Activated naive CD4-positive, alpha-beta T cell treated with anti-CD3 and anti-CD28 coated beads, Interleukin-2, amount 50 U/mL, for 24 hours (primary cell): ENCODE measurements at regions not wholly inside any gene's neighbourhood (a gene's known extent, or its start where the extent isn't known, plus 50 kb on each side); places are given as distances from the start of the nearest gene placed in this dataset.

Experiments
- H3K27ac Mint-ChIP-seq: one replicate; pipeline ENCODE4 v1.8.0; 2021; ENCODE audit warnings: mild to moderate bottlenecking, mixed read lengths
- H3K27me3 Mint-ChIP-seq: one replicate; pipeline ENCODE4 v1.8.0; 2021; ENCODE audit warnings: mixed read lengths
- H3K36me3 Mint-ChIP-seq: one replicate; pipeline ENCODE4 v1.8.0; 2021; ENCODE audit warnings: mixed read lengths
- H3K4me1 Mint-ChIP-seq: one replicate; pipeline ENCODE4 v1.8.0; 2021; ENCODE audit warnings: mixed read lengths
- H3K4me3 Mint-ChIP-seq: one replicate; pipeline ENCODE4 v1.8.0; 2021; ENCODE audit warnings: mild to moderate bottlenecking, mixed read lengths
- H3K9me3 Mint-ChIP-seq: one replicate; pipeline ENCODE4 v1.8.0; 2021; ENCODE audit warnings: mixed read lengths

DNA sequence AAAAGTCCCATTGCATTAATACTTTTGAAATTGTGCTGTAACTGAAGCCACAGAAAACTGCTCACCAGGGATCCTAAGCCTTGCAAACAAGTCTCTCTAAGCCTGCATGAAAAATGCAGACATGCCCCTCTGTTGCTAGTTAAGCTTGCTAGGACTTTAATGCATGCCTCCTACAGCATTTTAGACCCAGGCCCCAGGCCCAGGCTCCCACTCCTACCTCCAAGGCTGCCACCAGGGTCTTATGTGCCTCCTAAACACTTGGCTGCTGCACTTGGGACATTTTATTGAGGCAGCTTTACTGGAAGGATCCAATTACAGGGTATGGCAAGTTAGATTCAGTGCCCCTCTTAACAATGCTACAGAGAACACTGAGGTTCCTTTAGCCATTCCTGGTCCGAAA lies 467.3 kb upstream of the CLINT1 start:
- Mint-ChIP-seq H3K27ac (no peak overlapping the region), H3K4me1 (no peaks in the 10 kb centered on the region), H3K4me3 (no peak overlapping the region), H3K36me3 (no peaks in the 10 kb centered on the region), H3K9me3 (peaks cover 8% of the 10 kb centered on the region), H3K27me3 (no peaks in the 10 kb centered on the region)

DNA sequence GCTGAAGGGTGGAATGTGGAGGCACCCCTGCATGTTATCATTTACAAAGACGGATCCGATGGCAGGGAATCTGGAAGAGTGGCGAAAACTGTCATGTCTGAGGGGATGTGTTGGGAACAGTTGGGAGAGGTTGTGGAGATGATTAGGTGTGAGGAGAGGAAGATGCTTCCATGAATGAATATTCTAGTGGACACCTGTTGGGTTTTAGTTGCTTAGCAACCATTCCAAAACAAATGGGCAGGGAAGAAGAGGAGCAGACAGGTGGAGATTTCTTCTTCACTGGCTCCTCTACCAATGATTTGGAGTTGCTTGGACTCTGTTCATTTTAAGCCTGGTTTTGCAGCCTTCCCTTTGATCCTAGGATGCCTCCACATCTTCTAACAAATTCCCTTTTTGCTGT lies 465.3 kb upstream of the CLINT1 start:
- H3K27ac Mint-ChIP-seq, result no peak overlapping the region
- no peak overlapping the region for H3K4me3 Mint-ChIP-seq
- H3K9me3 Mint-ChIP-seq, result no peaks in the 10 kb centered on the region
- H3K4me1 Mint-ChIP-seq, result no peaks in the 10 kb centered on the region
- H3K27me3 Mint-ChIP-seq, result no peaks in the 10 kb centered on the region
- H3K36me3 Mint-ChIP-seq, result no peaks in the 10 kb centered on the region

DNA sequence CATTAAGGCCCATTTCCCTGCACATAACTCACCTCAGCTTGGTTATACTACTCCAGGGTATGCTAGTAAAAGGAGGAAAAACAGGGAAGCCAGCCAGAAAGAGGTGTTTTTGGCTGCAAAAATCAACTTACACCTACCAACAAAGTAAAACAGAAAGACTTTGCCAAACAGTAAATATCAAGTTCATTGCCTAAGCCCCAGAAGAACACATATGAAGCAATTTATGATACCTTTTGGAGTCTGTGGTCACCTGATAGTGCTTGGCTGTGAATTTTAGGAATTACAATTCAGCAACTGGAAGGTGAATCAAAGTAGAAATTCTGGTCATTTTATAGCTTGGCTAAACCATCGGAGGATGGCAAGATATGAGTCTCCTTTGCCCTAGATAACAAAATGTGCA lies 463.7 kb upstream of the CLINT1 start:
- H3K4me3 Mint-ChIP-seq, result no peak overlapping the region
- no peaks in the 10 kb centered on the region for H3K4me1 Mint-ChIP-seq
- no peaks in the 10 kb centered on the region for H3K9me3 Mint-ChIP-seq
- no peaks in the 10 kb centered on the region for H3K27me3 Mint-ChIP-seq
- H3K27ac Mint-ChIP-seq, result no peak overlapping the region
- no peaks in the 10 kb centered on the region for H3K36me3 Mint-ChIP-seq

DNA sequence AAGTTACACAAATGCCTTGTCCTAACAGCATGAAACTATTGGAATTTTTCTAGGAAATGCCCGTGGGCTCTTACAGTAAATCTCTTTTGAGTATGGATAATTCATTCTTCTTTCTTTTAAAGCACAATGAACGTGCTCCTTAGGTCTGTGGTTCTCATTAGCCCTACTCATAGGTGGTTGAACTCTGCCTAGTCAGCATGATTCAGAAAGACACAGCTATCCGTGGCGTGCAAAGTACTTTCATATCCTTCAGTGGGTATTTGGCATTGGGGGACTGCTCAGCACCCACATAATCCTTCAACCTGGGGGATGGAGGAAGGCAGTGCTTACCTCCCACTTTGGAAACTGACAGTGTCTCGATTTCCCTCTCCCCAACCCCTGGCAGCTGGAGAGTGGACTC lies 462.0 kb upstream of the CLINT1 start:
- no peaks in the 10 kb centered on the region for H3K36me3 Mint-ChIP-seq
- no peaks in the 10 kb centered on the region for H3K27me3 Mint-ChIP-seq
- H3K4me1 Mint-ChIP-seq, result no peaks in the 10 kb centered on the region
- H3K27ac Mint-ChIP-seq, result no peak overlapping the region
- H3K4me3 Mint-ChIP-seq, result no peak overlapping the region
- no peaks in the 10 kb centered on the region for H3K9me3 Mint-ChIP-seq

DNA sequence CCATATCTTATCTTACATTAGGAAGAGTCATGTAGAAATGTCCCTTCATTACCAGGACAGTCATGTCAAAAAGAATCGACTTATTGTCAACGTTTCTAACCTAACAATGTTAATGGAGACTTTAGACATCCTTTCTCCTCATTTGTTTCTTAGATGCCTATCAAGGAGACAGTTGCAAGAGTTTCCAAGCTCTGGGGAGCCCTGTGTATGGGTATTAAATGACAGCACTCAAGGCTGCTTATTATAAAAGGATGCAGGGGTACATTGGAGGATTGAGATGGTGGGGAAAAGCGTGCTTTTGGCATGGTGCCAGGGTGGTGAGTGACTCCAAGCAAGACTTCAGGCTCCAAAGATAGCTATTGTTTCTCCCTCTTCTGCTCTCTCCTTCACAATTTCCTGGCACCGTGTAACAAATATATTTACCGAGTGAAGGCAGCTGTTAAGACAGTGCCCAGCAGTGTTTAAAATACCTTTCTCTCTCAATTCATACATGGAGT lies 461.3 kb upstream of the CLINT1 start:
- Mint-ChIP-seq H3K27ac (no peak overlapping the region), H3K4me1 (no peaks in the 10 kb centered on the region), H3K36me3 (no peaks in the 10 kb centered on the region), H3K4me3 (no peak overlapping the region), H3K27me3 (no peaks in the 10 kb centered on the region), H3K9me3 (no peaks in the 10 kb centered on the region)

DNA sequence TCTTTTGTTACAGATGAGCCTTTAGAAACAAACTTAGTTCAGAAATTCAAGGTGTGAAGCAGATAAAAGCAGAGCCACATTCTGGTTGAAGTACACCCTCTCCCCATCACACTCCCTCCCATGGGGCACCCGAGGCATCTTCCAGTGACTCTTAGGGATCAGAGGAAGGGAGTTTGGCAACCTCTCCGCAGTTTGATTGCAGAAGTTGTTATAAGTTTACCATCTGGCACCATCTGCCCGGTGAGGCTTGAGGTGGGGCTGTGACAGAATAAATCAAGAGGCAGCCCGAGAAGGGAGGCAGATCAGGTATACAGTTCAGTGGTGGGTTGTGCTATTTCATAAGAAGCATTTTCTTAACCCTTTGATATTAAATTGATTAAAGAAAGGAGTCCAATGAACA lies 458.6 kb upstream of the CLINT1 start:
- H3K9me3 Mint-ChIP-seq, result no peaks in the 10 kb centered on the region
- H3K27me3 Mint-ChIP-seq, result no peaks in the 10 kb centered on the region
- no peak overlapping the region for H3K27ac Mint-ChIP-seq
- no peaks in the 10 kb centered on the region for H3K36me3 Mint-ChIP-seq
- no peaks in the 10 kb centered on the region for H3K4me1 Mint-ChIP-seq
- H3K4me3 Mint-ChIP-seq, result no peak overlapping the region

DNA sequence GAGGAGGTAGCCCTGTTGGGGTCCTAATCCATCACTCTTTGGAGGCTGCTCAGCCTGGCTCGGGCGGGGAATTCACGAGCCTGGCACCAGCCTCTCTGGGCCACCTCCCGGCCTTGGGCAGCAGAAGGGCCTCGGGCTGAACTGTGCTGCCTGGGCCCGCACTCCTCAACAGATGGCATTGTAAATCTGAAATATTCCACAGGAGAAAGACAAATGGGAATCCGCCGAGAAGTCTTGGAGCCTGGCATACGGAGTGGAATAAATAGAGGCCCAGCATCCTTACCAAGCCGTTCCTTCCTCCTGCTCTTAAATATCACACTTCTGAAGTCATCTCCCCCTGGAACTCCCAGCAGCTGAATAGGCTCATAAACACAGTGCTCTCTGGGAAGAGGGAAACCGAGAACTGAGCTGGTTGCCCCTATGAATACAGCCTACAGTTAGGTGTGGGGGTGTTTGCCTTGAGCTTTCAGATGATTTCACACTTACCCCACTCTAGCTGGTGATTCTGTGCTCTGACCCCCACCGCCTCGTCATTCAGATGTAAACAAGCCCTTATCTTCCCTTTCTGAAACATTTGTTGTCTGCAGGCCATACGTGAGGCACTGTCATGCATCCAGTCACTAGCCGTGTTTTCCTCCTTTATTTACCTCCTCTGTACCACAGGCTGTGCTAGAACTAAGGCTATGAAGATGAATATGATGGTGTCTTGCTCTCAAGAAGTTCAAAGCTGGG lies 455.0 kb upstream of the CLINT1 start:
- H3K36me3 Mint-ChIP-seq, result no peaks in the 10 kb centered on the region
- H3K4me3 Mint-ChIP-seq, result no peak overlapping the region
- no peak overlapping the region for H3K27ac Mint-ChIP-seq
- peaks cover 4% of the 10 kb centered on the region for H3K9me3 Mint-ChIP-seq
- H3K27me3 Mint-ChIP-seq, result peaks cover 5% of the 10 kb centered on the region
- no peaks in the 10 kb centered on the region for H3K4me1 Mint-ChIP-seq

DNA sequence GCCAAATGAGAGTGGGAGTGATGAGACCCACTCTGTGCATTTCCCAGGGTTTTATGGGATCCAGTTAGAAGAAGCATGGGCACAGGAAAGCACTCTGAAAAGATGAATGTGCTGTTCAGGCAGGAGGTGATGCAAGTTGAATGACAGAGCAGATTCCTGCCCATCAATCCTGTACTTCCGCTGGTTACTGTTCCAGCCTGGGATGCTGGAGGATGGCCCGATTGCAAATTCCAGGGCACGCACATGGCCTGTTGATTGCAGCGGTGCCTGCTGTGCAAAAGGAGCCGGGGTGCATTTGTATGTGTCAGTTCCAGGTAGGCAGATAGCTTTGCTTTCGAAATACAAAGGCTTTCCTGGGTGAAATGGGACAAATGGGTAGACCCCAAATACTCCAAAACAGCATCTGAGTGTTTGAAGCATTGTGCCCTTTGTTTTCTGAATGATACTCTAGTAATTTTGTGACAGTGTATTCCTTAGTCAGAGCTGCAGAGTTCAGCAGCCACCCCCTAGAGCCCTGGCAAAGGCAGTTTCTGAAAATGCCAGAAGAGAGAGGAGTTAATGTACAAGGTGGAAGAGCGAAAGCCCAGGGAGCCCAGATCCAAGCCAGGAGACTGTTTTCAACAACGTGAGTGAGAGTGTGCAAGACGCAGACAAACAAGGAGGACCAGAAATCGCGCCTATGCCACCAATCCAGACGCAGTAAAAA lies 454.2 kb upstream of the CLINT1 start:
- peaks cover 4% of the 10 kb centered on the region for H3K9me3 Mint-ChIP-seq
- no peak overlapping the region for H3K4me3 Mint-ChIP-seq
- H3K27ac Mint-ChIP-seq, result no peak overlapping the region
- peaks cover 5% of the 10 kb centered on the region for H3K27me3 Mint-ChIP-seq
- H3K4me1 Mint-ChIP-seq, result no peaks in the 10 kb centered on the region
- H3K36me3 Mint-ChIP-seq, result no peaks in the 10 kb centered on the region

DNA sequence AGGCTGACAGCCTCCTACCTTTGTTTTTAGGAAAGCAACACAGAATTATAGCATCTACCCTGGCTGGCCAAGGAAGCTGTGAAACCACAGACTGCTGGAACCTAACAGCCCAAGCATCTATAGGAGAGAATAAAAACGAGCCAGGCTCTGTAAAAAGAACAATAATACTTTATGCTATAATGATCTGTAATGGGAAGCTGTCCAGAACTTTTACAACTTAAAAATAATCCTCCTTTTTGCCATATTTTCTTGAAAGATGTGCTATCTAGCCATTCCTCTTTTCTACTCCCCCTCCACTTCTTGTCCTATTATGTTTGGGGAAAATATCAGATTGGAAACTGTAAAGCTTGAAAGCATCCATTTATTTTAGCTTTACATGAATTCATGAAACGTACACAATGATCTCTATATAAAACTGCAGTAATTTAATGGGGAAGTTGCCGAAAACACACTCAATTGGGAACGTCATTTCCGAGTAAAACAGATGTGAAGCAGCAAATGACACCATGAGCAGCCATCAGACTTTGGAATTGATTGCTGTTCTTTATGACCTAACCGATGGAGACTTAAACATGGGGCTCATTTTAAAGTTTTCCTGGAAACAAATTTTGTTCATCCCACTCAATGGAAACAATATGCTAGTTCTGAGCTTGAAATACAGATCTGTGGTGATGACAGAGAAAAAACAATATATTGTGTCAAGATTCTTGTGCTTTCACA lies 450.3 kb upstream of the CLINT1 start:
- Mint-ChIP-seq H3K27me3 (peaks cover 6% of the 10 kb centered on the region), H3K27ac (no peak overlapping the region), H3K4me3 (no peak overlapping the region), H3K9me3 (peaks cover 4% of the 10 kb centered on the region), H3K4me1 (no peaks in the 10 kb centered on the region), H3K36me3 (no peaks in the 10 kb centered on the region)

DNA sequence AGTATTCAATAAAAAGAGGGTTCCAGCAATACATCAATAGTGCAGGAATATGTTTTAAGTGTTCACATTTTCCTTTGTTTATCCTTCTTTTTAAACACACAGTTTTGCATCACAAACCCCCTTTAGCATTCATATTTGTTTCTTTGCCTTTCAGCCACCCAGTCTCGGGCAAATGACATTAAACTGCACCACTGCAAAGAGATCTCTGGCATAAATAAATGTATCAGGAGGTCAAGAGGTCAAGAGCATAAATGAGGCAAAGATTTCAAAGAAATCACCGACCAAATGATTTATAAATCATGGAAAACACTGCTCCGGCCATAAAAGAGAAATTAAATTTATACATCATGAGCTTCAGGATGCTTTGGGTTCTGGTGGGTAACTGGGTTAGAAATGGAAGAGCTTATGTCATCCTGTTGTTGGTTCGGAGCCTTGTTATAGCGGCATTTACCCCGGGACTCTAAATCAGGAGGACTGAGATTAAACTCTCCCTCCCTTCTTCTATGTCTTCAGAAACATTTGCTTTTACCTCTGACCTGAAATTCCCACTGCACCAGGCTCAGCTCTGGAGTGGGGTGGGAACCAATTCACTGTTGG lies 449.6 kb upstream of the CLINT1 start:
- H3K36me3 Mint-ChIP-seq, result no peaks in the 10 kb centered on the region
- H3K27ac Mint-ChIP-seq, result no peak overlapping the region
- H3K4me3 Mint-ChIP-seq, result no peak overlapping the region

DNA sequence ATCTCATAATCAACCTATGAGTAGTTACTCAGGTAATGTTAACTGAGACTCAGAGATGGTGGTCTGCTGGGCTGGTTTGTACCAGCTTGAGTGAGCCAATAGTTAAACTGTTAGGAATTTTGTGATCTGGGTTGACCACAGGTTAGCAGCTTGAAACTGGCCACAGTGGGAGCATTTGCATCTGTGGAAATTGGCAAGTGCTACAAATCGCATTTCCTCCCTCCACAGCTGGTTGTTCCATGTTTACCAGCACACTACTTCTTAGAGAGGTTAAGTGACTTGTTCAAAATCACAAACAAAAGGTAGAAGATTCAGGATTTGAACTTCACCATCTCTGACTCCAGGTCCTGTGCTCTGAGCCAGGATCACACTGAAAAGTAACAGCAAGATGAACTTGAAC lies 446.9 kb upstream of the CLINT1 start:
- H3K4me3 Mint-ChIP-seq, result no peak overlapping the region
- no peak overlapping the region for H3K27ac Mint-ChIP-seq
- no peaks in the 10 kb centered on the region for H3K4me1 Mint-ChIP-seq
- H3K36me3 Mint-ChIP-seq, result no peaks in the 10 kb centered on the region
- peaks cover 6% of the 10 kb centered on the region for H3K27me3 Mint-ChIP-seq
- H3K9me3 Mint-ChIP-seq, result peaks cover 4% of the 10 kb centered on the region

More for the DNA sequence above, 449.6 kb upstream of the CLINT1 start:
- peaks cover 6% of the 10 kb centered on the region for H3K27me3 Mint-ChIP-seq
- H3K9me3 Mint-ChIP-seq, result peaks cover 4% of the 10 kb centered on the region
- H3K4me1 Mint-ChIP-seq, result no peaks in the 10 kb centered on the region

DNA sequence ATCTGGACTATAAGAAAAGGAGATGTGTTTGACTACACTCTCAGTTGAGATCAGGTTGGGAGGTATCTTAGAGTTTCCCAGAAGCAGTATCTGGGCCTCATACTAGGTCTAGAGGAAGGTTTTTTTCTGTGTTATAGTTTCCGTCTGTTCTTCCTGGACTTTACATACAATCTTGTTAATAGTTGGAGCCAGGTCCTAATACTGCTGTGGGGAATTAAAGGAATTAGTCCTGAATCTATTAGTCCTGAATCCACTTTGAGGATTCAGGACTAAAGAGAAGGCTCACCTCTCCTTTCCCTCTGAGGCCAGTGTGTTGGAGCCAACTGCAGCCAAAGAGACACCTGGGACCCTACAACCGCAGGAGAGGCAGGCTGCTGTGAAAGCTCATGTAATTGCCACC lies 445.7 kb upstream of the CLINT1 start:
- H3K4me3 Mint-ChIP-seq, result no peak overlapping the region

DNA sequence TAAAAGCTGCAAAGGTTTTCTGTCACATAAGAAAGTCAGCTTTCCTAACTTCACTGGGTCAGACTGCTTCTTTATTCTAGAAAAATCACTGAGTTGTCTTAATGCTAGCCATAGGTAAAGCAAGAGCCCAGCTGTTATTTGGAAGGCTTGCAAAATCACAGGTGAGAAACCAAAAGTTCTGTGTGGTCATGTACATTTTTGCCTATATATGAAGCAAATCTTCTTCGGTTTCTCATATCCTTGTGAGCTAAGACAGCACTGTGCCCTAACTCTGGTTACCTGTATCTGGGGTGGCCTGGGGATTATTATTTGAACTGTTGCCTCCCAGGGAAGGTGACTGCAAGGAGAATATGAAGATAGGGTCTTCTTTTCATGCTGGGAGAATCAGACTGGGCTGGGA lies 444.9 kb upstream of the CLINT1 start:
- H3K9me3 Mint-ChIP-seq, result no peaks in the 10 kb centered on the region
- no peaks in the 10 kb centered on the region for H3K36me3 Mint-ChIP-seq
- H3K4me1 Mint-ChIP-seq, result no peaks in the 10 kb centered on the region
- no peak overlapping the region for H3K4me3 Mint-ChIP-seq
- peaks cover 2% of the 10 kb centered on the region for H3K27me3 Mint-ChIP-seq
- no peak overlapping the region for H3K27ac Mint-ChIP-seq

More for the DNA sequence above, 445.7 kb upstream of the CLINT1 start:
- Mint-ChIP-seq H3K27ac (no peak overlapping the region), H3K9me3 (no peaks in the 10 kb centered on the region), H3K36me3 (no peaks in the 10 kb centered on the region), H3K27me3 (peaks cover 4% of the 10 kb centered on the region), H3K4me1 (no peaks in the 10 kb centered on the region)

DNA sequence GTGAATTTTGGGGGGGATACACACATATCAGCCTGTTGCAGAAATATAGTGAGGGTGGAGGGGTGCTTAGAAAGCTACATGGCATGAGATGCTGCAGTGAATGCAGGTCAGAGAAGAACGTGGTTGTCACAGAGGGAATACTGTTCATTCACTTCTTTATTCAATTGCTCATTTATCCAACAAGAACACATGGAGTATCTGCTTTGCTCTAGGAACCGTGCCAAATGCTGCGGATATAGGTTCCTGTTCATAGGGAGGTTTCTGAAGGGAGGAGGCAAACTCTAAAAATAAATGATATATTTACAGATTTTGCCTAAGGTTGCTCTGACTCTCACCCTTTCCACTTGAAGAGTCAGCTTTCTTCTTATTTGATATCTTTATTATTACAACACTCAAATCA lies 444.3 kb upstream of the CLINT1 start:
- H3K4me1 Mint-ChIP-seq, result no peaks in the 10 kb centered on the region
- no peak overlapping the region for H3K4me3 Mint-ChIP-seq
- H3K9me3 Mint-ChIP-seq, result no peaks in the 10 kb centered on the region
- H3K27me3 Mint-ChIP-seq, result peaks cover 2% of the 10 kb centered on the region
- no peak overlapping the region for H3K27ac Mint-ChIP-seq
- no peaks in the 10 kb centered on the region for H3K36me3 Mint-ChIP-seq

DNA sequence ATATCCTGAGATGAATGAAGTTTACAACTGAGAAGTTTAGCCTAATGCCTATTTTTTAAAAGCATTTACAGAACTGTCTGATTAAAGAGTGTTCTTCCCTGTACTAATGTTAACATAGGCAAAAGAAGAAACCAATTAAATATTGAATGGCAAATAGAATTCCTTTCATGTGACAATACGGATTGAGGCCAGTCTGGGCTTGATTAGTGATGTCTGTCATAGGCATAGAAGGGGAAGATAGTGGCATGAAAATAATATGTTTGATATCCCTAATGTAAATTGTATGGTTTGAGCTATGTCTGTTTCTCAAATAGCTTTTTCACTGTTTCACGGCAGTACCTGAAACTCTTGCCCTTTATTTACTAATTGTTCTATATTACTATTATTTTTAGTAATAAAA lies 443.1 kb upstream of the CLINT1 start:
- no peak overlapping the region for H3K4me3 Mint-ChIP-seq
- no peaks in the 10 kb centered on the region for H3K27me3 Mint-ChIP-seq
- H3K4me1 Mint-ChIP-seq, result no peaks in the 10 kb centered on the region
- no peak overlapping the region for H3K27ac Mint-ChIP-seq
- H3K36me3 Mint-ChIP-seq, result no peaks in the 10 kb centered on the region
- peaks cover 3% of the 10 kb centered on the region for H3K9me3 Mint-ChIP-seq

DNA sequence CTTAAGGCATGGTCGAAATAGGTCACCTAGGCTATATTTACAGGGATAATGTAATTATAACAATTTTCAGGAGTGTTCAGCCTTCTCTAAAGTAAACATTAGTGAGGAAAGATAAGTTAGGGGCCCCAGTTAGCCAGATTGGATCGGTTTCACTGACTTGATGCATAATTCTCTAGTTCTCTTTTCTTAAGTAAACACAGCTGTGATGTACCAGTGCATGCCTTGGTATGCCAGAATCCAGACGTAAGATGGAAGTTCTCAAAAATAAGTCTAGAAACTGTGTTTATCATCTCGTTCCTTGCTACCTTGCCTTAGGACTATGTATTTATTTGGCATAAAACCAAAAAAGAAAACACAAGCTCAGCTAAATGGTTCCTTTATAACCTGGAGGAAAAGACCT lies 442.2 kb upstream of the CLINT1 start:
- Mint-ChIP-seq H3K4me3 (no peak overlapping the region), H3K27ac (no peak overlapping the region), H3K36me3 (no peaks in the 10 kb centered on the region), H3K27me3 (no peaks in the 10 kb centered on the region), H3K9me3 (peaks cover 8% of the 10 kb centered on the region), H3K4me1 (no peaks in the 10 kb centered on the region)
